Loucy (cell line): ENCODE measurements at regions not wholly inside any gene's neighbourhood (a gene's known extent, or its start where the extent isn't known, plus 50 kb on each side); places are given as distances from the start of the nearest gene placed in this dataset.
"Not testable (repeated sequence)": the region's sequence is repeated elsewhere in the genome, so short reads cannot be mapped to it uniquely, and the experiment has no call there.

Source experiments
- CTCF ChIP-seq: fragments of 200-600 bp; sonication (generic); conservative IDR thresholded peaks from 2 replicates; pipeline ENCODE4 v1.5.1; 2014; ENCODE audit warnings: mild to moderate bottlenecking, antibody characterized with exemption, low read length
- EZH2phosphoT487 ChIP-seq: fragments of 200-600 bp; IDR thresholded peaks from 2 replicates; pipeline ENCODE4 v1.6.1; 2018; ENCODE audit warnings: antibody characterized with exemption, mild to moderate bottlenecking, moderate library complexity, borderline replicate concordance

DNA sequence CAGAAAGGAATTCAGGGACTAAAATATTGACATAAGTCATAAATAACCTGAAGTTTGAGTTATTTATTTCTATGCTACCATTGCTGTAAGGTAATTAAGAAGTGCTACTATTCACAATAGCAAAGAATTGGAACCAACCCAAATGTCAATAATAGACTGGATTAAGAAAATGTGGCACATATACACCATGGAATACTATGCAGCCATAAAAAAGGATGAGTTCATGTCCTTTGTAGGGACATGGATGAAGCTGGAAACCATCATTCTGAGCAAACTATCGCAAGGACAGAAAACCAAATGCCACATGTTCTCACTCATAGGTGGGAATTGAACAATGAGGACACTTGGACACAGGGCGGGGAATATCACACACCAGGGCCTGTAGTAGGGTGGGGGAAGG, 77.9 kb upstream of the FAM204A start:
- TF ChIP-seq CTCF, EZH2phosphoT487: not testable (repeated sequence)
